CD14-positive monocyte (primary cell): ENCODE measurements at regions not wholly inside any gene's neighbourhood (a gene's known extent, or its start where the extent isn't known, plus 50 kb on each side); places are given as distances from the start of the nearest gene placed in this dataset.

Source experiments
- DNase-seq, 3 donors: peaks; one replicate each; pipeline ENCODE4 v3.0.0-alpha.2; 2011 to 2022
- H2AFZ ChIP-seq: 2 replicates; pipeline ENCODE4 v1.6.0; 2012; ENCODE audit warnings: mild to moderate bottlenecking, low read depth, low read length, inconsistent platforms; ENCODE audit not compliant: insufficient read depth, poor library complexity, severe bottlenecking
- H3K27ac ChIP-seq, 2 donors: 1 replicate in 1 of 2; 2 replicates in 1 of 2; pipeline ENCODE4 v1.5.1; 2012 to 2013; ENCODE audit warnings: low read length in 2 of 2, control low read depth in 1 of 2, inconsistent platforms in 1 of 2, low read depth in 1 of 2, mild to moderate bottlenecking in 1 of 2
- H3K27me3 ChIP-seq, 2 donors: one replicate each; pipeline versions ENCODE4 v1.6.0 to v1.6.1; 2011 to 2013; ENCODE audit warnings: low read length in 2 of 2; ENCODE audit not compliant: control insufficient read depth in 2 of 2, insufficient read depth in 2 of 2
- H3K36me3 ChIP-seq, 2 donors: replicated peaks in 1 of 2; 1 replicate in 1 of 2; 2 replicates in 1 of 2; pipeline versions ENCODE4 v1.5.1 to v1.6.1; 2012 to 2013; ENCODE audit warnings: low read length in 2 of 2, control low read depth in 1 of 2, inconsistent platforms in 1 of 2, mild to moderate bottlenecking in 1 of 2; ENCODE audit not compliant: insufficient read depth in 2 of 2, control insufficient read depth in 1 of 2
- H3K4me1 ChIP-seq, 2 donors: 1 replicate in 1 of 2; 2 replicates in 1 of 2; pipeline versions ENCODE4 v1.5.1 to v1.6.1; 2012 to 2013; ENCODE audit warnings: low read length in 2 of 2, control low read depth in 1 of 2, inconsistent platforms in 1 of 2, mild to moderate bottlenecking in 1 of 2, moderate library complexity in 1 of 2; ENCODE audit not compliant: insufficient read depth in 2 of 2, control insufficient read depth in 1 of 2
- H3K4me2 ChIP-seq: replicated peaks from 2 replicates; pipeline ENCODE3; 2012; ENCODE audit warnings: low read length, moderate library complexity, mild to moderate bottlenecking; ENCODE audit not compliant: poor library complexity, severe bottlenecking; ENCODE audit errors: extremely low read depth
- H3K4me3 ChIP-seq, 3 experiments: fragments of 200-600 bp in 1 of 3; sonication (generic) in 1 of 3; replicated peaks in 1 of 3; 1 replicate in 2 of 3; 2 replicates in 1 of 3; pipeline ENCODE4 v1.5.1; 2011 to 2013; ENCODE audit warnings: low read length in 3 of 3, mild to moderate bottlenecking in 3 of 3, control low read depth in 2 of 3, low read depth in 2 of 3, inconsistent platforms in 1 of 3, moderate library complexity in 1 of 3
- H3K79me2 ChIP-seq: 2 replicates; pipeline ENCODE4 v1.6.0; 2012; ENCODE audit warnings: mild to moderate bottlenecking, control low read depth, inconsistent platforms, low read length, moderate library complexity; ENCODE audit not compliant: insufficient read depth
- H3K9ac ChIP-seq: 2 replicates; pipeline ENCODE4 v1.6.0; 2017; ENCODE audit warnings: low read length, mild to moderate bottlenecking; ENCODE audit not compliant: insufficient read depth, poor library complexity, severe bottlenecking
- H3K9me3 ChIP-seq, 2 donors: replicated peaks in 1 of 2; 1 replicate in 1 of 2; 2 replicates in 1 of 2; pipeline versions ENCODE4 v1.5.1 to v1.6.1; 2012 to 2013; ENCODE audit warnings: low read length in 2 of 2, control low read depth in 1 of 2; ENCODE audit not compliant: control insufficient read depth in 1 of 2, insufficient read depth in 1 of 2
- H4K20me1 ChIP-seq: 2 replicates; pipeline ENCODE4 v1.6.0; 2012; ENCODE audit warnings: mild to moderate bottlenecking, low read length, control low read depth, moderate library complexity; ENCODE audit not compliant: insufficient read depth
- H3K27ac Mint-ChIP-seq, 7 donors: one replicate each; pipeline ENCODE4 v1.8.0; 2020; ENCODE audit warnings: mild to moderate bottlenecking in 7 of 7, mixed read lengths in 7 of 7, moderate library complexity in 6 of 7, inconsistent platforms in 2 of 7
- H3K27me3 Mint-ChIP-seq, 3 donors: one replicate each; pipeline ENCODE4 v1.8.0; 2021 to 2022; ENCODE audit warnings: low read depth in 3 of 3, mild to moderate bottlenecking in 3 of 3, mixed read lengths in 3 of 3, moderate library complexity in 3 of 3, inconsistent platforms in 1 of 3
- H3K36me3 Mint-ChIP-seq, 2 donors: one replicate each; pipeline ENCODE4 v1.8.0; 2020; ENCODE audit warnings: mixed read lengths in 2 of 2, inconsistent platforms in 1 of 2, mild to moderate bottlenecking in 1 of 2
- H3K4me1 Mint-ChIP-seq: one replicate; pipeline ENCODE4 v1.8.0; 2020; ENCODE audit warnings: mild to moderate bottlenecking, mixed read lengths
- H3K4me3 Mint-ChIP-seq, 2 donors: one replicate each; pipeline ENCODE4 v1.8.0; 2020; ENCODE audit warnings: mild to moderate bottlenecking in 2 of 2, mixed read lengths in 2 of 2, moderate library complexity in 1 of 2
- H3K9me3 Mint-ChIP-seq, 7 donors: one replicate each; pipeline ENCODE4 v1.8.0; 2020 to 2022; ENCODE audit warnings: mixed read lengths in 7 of 7, mild to moderate bottlenecking in 6 of 7, moderate library complexity in 6 of 7, inconsistent platforms in 2 of 7
- WGBS: methylation state at CpG from one replicate; pipeline ENCODE4 v1.1.5; 2013; ENCODE audit warnings: missing lambda C conversion rate; ENCODE audit not compliant: insufficient coverage; 5-methylcytosine and 5-hydroxymethylcytosine counted together
- intact Hi-C, 2 donors: fragments of 100-400 bp; cut with micrococcal nuclease; formaldehyde crosslinking; loops; one replicate each; pipeline versions ENCODE4 v1.15.0 to v1.15.1; 2023
- TF ChIP-seq, protein P1 (sequence below): fragments of 200-600 bp; IDR thresholded peaks from one replicate; pipeline ENCODE4 v1.8.0; 2022; ENCODE audit warnings: antibody characterized with exemption, mild to moderate bottlenecking

DNA sequence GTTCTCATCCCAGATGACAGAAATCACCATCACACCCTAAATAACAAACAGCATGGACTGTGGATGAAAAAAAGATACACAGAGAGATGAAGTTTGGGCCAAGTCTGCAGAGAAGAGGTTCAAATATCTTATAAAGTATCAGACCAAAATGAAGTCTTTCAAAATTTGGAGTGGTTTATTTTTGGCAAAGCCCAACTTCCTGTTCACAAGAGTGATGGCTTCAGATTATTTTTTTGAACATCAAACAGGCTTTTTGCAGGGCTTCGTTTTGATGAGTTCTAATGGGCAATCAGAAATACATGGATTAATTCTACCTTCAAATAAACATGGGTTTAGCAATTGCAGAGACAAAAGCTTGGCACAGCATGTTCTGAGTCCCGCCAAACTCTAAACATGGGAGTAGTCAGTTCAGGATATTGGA is 378.2 kb upstream of the RPS23 start:
- TF ChIP-seq, protein P1, sequence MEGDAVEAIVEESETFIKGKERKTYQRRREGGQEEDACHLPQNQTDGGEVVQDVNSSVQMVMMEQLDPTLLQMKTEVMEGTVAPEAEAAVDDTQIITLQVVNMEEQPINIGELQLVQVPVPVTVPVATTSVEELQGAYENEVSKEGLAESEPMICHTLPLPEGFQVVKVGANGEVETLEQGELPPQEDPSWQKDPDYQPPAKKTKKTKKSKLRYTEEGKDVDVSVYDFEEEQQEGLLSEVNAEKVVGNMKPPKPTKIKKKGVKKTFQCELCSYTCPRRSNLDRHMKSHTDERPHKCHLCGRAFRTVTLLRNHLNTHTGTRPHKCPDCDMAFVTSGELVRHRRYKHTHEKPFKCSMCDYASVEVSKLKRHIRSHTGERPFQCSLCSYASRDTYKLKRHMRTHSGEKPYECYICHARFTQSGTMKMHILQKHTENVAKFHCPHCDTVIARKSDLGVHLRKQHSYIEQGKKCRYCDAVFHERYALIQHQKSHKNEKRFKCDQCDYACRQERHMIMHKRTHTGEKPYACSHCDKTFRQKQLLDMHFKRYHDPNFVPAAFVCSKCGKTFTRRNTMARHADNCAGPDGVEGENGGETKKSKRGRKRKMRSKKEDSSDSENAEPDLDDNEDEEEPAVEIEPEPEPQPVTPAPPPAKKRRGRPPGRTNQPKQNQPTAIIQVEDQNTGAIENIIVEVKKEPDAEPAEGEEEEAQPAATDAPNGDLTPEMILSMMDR = no peak
- no peak overlapping the region for H3K4me2 ChIP-seq
- H2AFZ ChIP-seq = no peak overlapping the region
- no peak overlapping the region for H3K9ac ChIP-seq
- H3K36me3 Mint-ChIP-seq = no peaks in the 10 kb centered on the region
- H3K36me3 ChIP-seq = no peaks in the 10 kb centered on the region
- H3K27ac ChIP-seq = no peak overlapping the region
- H3K27me3 Mint-ChIP-seq = peaks cover 0 to 8% (median 2%) of the 10 kb centered on the region in 3 donors
- no peak overlapping the region for H3K4me3 Mint-ChIP-seq
- WGBS = no CpG with 5 or more reads among the region's 2 CpGs
- H3K79me2 ChIP-seq = no peaks in the 10 kb centered on the region
- H3K4me3 ChIP-seq = no peak overlapping the region
- no peaks in the 10 kb centered on the region for H3K4me1 ChIP-seq
- intact Hi-C loops = no loop called here
- H3K4me1 Mint-ChIP-seq = peaks cover 8% of the 10 kb centered on the region
- no peak overlapping the region for H3K27ac Mint-ChIP-seq
- no peak for DNase-seq
- H3K27me3 ChIP-seq = no peaks in the 10 kb centered on the region
- no peaks in the 10 kb centered on the region for H4K20me1 ChIP-seq
- no peaks in the 10 kb centered on the region for H3K9me3 ChIP-seq
- no peaks in the 10 kb centered on the region for H3K9me3 Mint-ChIP-seq

DNA sequence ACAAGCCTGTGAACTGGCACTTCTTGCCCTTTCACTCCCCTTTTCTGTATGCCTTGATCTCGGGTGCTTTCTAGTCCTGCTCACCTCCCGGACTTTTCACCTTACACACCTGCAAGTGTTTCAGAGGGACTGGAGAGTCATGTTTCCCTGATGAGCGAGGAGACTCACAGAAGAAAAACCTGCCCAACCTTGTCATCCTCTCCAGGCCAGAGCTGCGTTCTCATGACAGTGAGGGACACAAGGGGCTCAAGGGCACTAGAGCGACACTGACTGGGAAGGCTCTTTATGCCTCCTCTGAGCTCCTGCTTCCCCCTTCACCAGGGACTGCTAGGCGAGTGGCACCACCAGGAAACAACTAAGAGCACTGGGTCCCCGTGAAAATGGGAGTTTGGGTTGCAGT is 376.9 kb upstream of the RPS23 start:
- H3K79me2 ChIP-seq = no peaks in the 10 kb centered on the region
- intact Hi-C loops = no loop called here
- 94% methylated on average over 4 of the region's 7 CpGs for WGBS

More for the DNA sequence above, 376.9 kb upstream of the RPS23 start:
- TF ChIP-seq, protein P1 = no peak
- peaks cover 0 to 8% (median 2%) of the 10 kb centered on the region in 3 donors for H3K27me3 Mint-ChIP-seq
- H3K4me1 Mint-ChIP-seq = peaks cover 8% of the 10 kb centered on the region
- H3K9me3 Mint-ChIP-seq = no peaks in the 10 kb centered on the region
- no peak overlapping the region for H3K4me3 Mint-ChIP-seq
- Histone ChIP-seq H4K20me1 (no peaks in the 10 kb centered on the region), H2AFZ (no peak overlapping the region), H3K27ac (no peak overlapping the region), H3K9ac (no peak overlapping the region), H3K4me3 (no peak overlapping the region), H3K9me3 (no peaks in the 10 kb centered on the region), H3K36me3 (no peaks in the 10 kb centered on the region), H3K4me2 (no peak overlapping the region), H3K4me1 (no peaks in the 10 kb centered on the region), H3K27me3 (no peaks in the 10 kb centered on the region)
- DNase-seq = no peak
- H3K36me3 Mint-ChIP-seq = no peaks in the 10 kb centered on the region
- no peak overlapping the region for H3K27ac Mint-ChIP-seq
